T-helper 1 cell treated with Interleukin-12 subunit alpha and Interleukin-12 subunit beta and Interleukin-4 antibody, amounts not matched to agents 30 μg/mL and 1 μg/mL, for 36 hours (primary cell): ENCODE measurements at regions not wholly inside any gene's neighbourhood (a gene's known extent, or its start where the extent isn't known, plus 50 kb on each side); places are given as distances from the start of the nearest gene placed in this dataset.

ENCODE experiments used
- H3K27ac Mint-ChIP-seq: one replicate; pipeline ENCODE4 v1.8.0; 2021; ENCODE audit warnings: mild to moderate bottlenecking, mixed read lengths
- H3K27me3 Mint-ChIP-seq: one replicate; pipeline ENCODE4 v1.8.0; 2021; ENCODE audit warnings: low read depth, mixed read lengths
- H3K36me3 Mint-ChIP-seq: one replicate; pipeline ENCODE4 v1.8.0; 2021; ENCODE audit warnings: low read depth, mixed read lengths
- H3K4me1 Mint-ChIP-seq: one replicate; pipeline ENCODE4 v1.8.0; 2021; ENCODE audit warnings: low read depth, mixed read lengths
- H3K4me3 Mint-ChIP-seq: one replicate; pipeline ENCODE4 v1.8.0; 2021; ENCODE audit warnings: mild to moderate bottlenecking, moderate library complexity, mixed read lengths
- H3K9me3 Mint-ChIP-seq: one replicate; pipeline ENCODE4 v1.8.0; 2021; ENCODE audit warnings: mixed read lengths

- H3K27me3 Mint-ChIP-seq, result no peaks in the 10 kb centered on the region
- no peak overlapping the region for H3K4me3 Mint-ChIP-seq
- no peaks in the 10 kb centered on the region for H3K4me1 Mint-ChIP-seq
- H3K9me3 Mint-ChIP-seq, result no peaks in the 10 kb centered on the region
- no peak overlapping the region for H3K27ac Mint-ChIP-seq
- H3K36me3 Mint-ChIP-seq, result no peaks in the 10 kb centered on the region
Observed at GRCh38 chr3:24765399-24765798, 270.7 kb upstream of the THRB start.

- Mint-ChIP-seq H3K4me3 (no peak overlapping the region), H3K9me3 (no peaks in the 10 kb centered on the region), H3K36me3 (no peaks in the 10 kb centered on the region), H3K4me1 (no peaks in the 10 kb centered on the region), H3K27me3 (no peaks in the 10 kb centered on the region), H3K27ac (no peak overlapping the region)
Observed at GRCh38 chr3:24769918-24770317, 275.3 kb upstream of the THRB start.

GRCh38 chr3:24773798-24774197 lies 279.1 kb upstream of the THRB start:
- H3K9me3 Mint-ChIP-seq, result no peaks in the 10 kb centered on the region
- H3K27me3 Mint-ChIP-seq, result no peaks in the 10 kb centered on the region
- H3K4me3 Mint-ChIP-seq, result no peak overlapping the region
- no peaks in the 10 kb centered on the region for H3K4me1 Mint-ChIP-seq
- H3K27ac Mint-ChIP-seq, result no peak overlapping the region
- no peaks in the 10 kb centered on the region for H3K36me3 Mint-ChIP-seq

- Mint-ChIP-seq H3K27ac (no peak overlapping the region), H3K4me1 (no peaks in the 10 kb centered on the region), H3K27me3 (no peaks in the 10 kb centered on the region), H3K9me3 (peaks cover 8% of the 10 kb centered on the region), H3K4me3 (no peak overlapping the region), H3K36me3 (no peaks in the 10 kb centered on the region)
Observed at GRCh38 chr3:24780991-24781390, 286.3 kb upstream of the THRB start.

- no peaks in the 10 kb centered on the region for H3K36me3 Mint-ChIP-seq
- no peaks in the 10 kb centered on the region for H3K4me1 Mint-ChIP-seq
- H3K4me3 Mint-ChIP-seq, result no peak overlapping the region
- H3K27ac Mint-ChIP-seq, result no peak overlapping the region
- no peaks in the 10 kb centered on the region for H3K27me3 Mint-ChIP-seq
- peaks cover 8% of the 10 kb centered on the region for H3K9me3 Mint-ChIP-seq
Observed at GRCh38 chr3:24781454-24781853, 286.8 kb upstream of the THRB start.

GRCh38 chr3:24793896-24794295 lies 299.2 kb upstream of the THRB start:
- no peak overlapping the region for H3K4me3 Mint-ChIP-seq
- no peaks in the 10 kb centered on the region for H3K9me3 Mint-ChIP-seq
- H3K27ac Mint-ChIP-seq, result no peak overlapping the region
- H3K27me3 Mint-ChIP-seq, result no peaks in the 10 kb centered on the region
- no peaks in the 10 kb centered on the region for H3K4me1 Mint-ChIP-seq
- no peaks in the 10 kb centered on the region for H3K36me3 Mint-ChIP-seq

GRCh38 chr3:24802614-24803013 lies 308.0 kb upstream of the THRB start:
- Mint-ChIP-seq H3K4me1 (no peaks in the 10 kb centered on the region), H3K4me3 (no peak overlapping the region), H3K27me3 (no peaks in the 10 kb centered on the region), H3K36me3 (no peaks in the 10 kb centered on the region), H3K27ac (no peak overlapping the region), H3K9me3 (no peaks in the 10 kb centered on the region)

- no peaks in the 10 kb centered on the region for H3K36me3 Mint-ChIP-seq
- H3K27me3 Mint-ChIP-seq, result no peaks in the 10 kb centered on the region
- H3K9me3 Mint-ChIP-seq, result no peaks in the 10 kb centered on the region
- H3K4me3 Mint-ChIP-seq, result no peak overlapping the region
- H3K4me1 Mint-ChIP-seq, result no peaks in the 10 kb centered on the region
- H3K27ac Mint-ChIP-seq, result no peak overlapping the region
Observed at GRCh38 chr3:24804095-24804494, 309.4 kb upstream of the THRB start.

GRCh38 chr3:24810881-24811280 lies 316.2 kb upstream of the THRB start:
- H3K27ac Mint-ChIP-seq, result no peak overlapping the region
- no peak overlapping the region for H3K4me3 Mint-ChIP-seq
- H3K36me3 Mint-ChIP-seq, result no peaks in the 10 kb centered on the region
- no peaks in the 10 kb centered on the region for H3K27me3 Mint-ChIP-seq
- no peaks in the 10 kb centered on the region for H3K4me1 Mint-ChIP-seq
- no peaks in the 10 kb centered on the region for H3K9me3 Mint-ChIP-seq

- Mint-ChIP-seq H3K27ac (no peak overlapping the region), H3K9me3 (no peaks in the 10 kb centered on the region), H3K27me3 (no peaks in the 10 kb centered on the region), H3K4me3 (no peak overlapping the region), H3K4me1 (no peaks in the 10 kb centered on the region), H3K36me3 (no peaks in the 10 kb centered on the region)
Observed at GRCh38 chr3:24812116-24812515, 317.5 kb upstream of the THRB start.

GRCh38 chr3:24818055-24818454 lies 323.4 kb upstream of the THRB start:
- Mint-ChIP-seq H3K4me1 (no peaks in the 10 kb centered on the region), H3K9me3 (peaks cover 4% of the 10 kb centered on the region), H3K36me3 (no peaks in the 10 kb centered on the region), H3K4me3 (no peak overlapping the region), H3K27ac (no peak overlapping the region), H3K27me3 (no peaks in the 10 kb centered on the region)

GRCh38 chr3:24828011-24828410 lies 333.4 kb upstream of the THRB start:
- Mint-ChIP-seq H3K4me1 (peaks cover 1% of the 10 kb centered on the region), H3K36me3 (no peaks in the 10 kb centered on the region), H3K4me3 (no peak overlapping the region), H3K27ac (no peak overlapping the region), H3K9me3 (no peaks in the 10 kb centered on the region), H3K27me3 (peaks cover 37% of the 10 kb centered on the region)

- Mint-ChIP-seq H3K36me3 (no peaks in the 10 kb centered on the region), H3K27me3 (peaks cover 37% of the 10 kb centered on the region), H3K9me3 (no peaks in the 10 kb centered on the region), H3K27ac (no peak overlapping the region), H3K4me1 (peaks cover 1% of the 10 kb centered on the region), H3K4me3 (no peak overlapping the region)
Observed at GRCh38 chr3:24828551-24828950, 333.9 kb upstream of the THRB start.

GRCh38 chr3:24829011-24829581 lies 334.4 kb upstream of the THRB start:
- H3K36me3 Mint-ChIP-seq, result no peaks in the 10 kb centered on the region
- no peaks in the 10 kb centered on the region for H3K9me3 Mint-ChIP-seq

GRCh38 chr3:24829629-24830229 lies 335.1 kb upstream of the THRB start:
- no peaks in the 10 kb centered on the region for H3K36me3 Mint-ChIP-seq
- no peak overlapping the region for H3K27ac Mint-ChIP-seq
- H3K4me1 Mint-ChIP-seq, result peaks cover 1% of the 10 kb centered on the region
- H3K9me3 Mint-ChIP-seq, result no peaks in the 10 kb centered on the region
- H3K27me3 Mint-ChIP-seq, result peaks cover 37% of the 10 kb centered on the region
- no peak overlapping the region for H3K4me3 Mint-ChIP-seq

More at GRCh38 chr3:24829011-24829581, 334.4 kb upstream of the THRB start:
- Mint-ChIP-seq H3K27me3 (peaks cover 37% of the 10 kb centered on the region), H3K27ac (no peak overlapping the region), H3K4me1 (peaks cover 1% of the 10 kb centered on the region), H3K4me3 (no peak overlapping the region)
